Mucosa of gallbladder (tissue), 1 donor: ENCODE measurements at regions not wholly inside any gene's neighbourhood (a gene's known extent, or its start where the extent isn't known, plus 50 kb on each side); places are given as distances from the start of the nearest gene placed in this dataset.
A peak's percentile ranks its signal among the peaks of the same experiment; 100 is the strongest.

ENCODE experiments used
- DNase-seq: peaks from one replicate; pipeline ENCODE4 v3.0.0-alpha.2; 2020; ENCODE audit warnings: low spot score
- donor health status: DM: no; HTN: no; CAD: no.

- no peak for DNase-seq
Observed at GRCh38 chr2:16008856-16009255, 68.5 kb downstream of the MYCN start.

DNA sequence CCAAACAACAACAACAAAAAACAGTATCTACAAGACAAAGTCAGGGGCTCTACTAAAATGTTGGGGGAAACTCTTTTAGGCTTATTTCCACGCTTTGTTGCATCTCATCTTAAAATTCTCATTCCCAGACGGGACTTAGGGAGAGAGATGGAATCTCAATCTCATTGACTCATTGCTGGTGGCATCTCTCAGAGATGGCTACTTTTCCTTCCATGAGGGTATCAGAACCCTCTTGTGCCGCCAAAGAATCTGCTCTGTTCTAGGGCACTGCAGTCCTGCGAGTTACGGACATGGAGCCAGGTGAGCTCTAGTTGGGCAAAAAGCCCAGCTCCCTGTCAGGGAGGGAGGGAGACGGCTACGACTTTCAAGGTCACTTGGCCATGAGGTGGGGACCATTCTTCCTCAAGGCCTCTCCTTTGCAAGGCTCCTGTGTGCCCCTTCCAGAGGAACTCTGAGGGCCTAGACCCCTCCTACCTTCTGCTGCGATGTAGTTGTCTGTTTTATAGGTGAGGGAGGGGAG, 68.0 kb downstream of the MYCN start:
- DNase-seq: no peak

DNA sequence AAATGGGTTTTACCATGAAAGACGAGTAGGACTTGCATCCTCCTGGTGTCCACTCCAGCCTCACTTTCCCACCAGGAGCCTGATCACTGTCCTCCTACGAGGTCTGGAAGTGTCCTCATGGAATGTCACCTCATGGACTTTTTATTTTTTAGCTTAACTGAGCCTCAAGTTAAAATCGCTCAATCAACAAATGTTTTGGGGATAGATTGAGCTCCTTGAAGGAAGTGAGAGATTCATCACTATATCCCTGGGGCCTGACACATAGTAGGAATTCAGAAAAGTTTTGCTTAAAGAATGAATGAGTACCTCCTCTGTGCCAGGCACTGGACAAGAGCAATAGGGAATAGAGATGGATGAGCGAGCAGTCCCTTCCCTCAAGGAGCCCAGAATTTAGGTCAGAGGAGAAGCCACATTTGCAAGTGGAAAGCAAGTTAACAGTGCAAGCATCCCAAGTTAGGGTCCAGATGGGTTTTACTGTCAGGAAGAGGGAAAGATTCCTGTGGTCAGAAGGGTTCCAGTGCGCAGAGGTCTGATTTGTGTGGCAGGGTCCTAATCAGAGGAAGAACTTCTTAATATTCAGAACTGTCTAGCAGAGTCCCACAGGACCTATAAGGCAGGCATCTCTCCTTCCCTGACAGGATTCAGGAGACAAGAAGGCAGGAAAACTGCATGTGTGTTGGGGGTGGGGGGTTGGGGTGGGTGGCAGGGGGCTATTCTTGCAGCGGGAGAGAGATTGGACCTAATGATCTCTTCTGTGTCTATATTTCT, 67.0 kb downstream of the MYCN start:
- no peak for DNase-seq

DNA sequence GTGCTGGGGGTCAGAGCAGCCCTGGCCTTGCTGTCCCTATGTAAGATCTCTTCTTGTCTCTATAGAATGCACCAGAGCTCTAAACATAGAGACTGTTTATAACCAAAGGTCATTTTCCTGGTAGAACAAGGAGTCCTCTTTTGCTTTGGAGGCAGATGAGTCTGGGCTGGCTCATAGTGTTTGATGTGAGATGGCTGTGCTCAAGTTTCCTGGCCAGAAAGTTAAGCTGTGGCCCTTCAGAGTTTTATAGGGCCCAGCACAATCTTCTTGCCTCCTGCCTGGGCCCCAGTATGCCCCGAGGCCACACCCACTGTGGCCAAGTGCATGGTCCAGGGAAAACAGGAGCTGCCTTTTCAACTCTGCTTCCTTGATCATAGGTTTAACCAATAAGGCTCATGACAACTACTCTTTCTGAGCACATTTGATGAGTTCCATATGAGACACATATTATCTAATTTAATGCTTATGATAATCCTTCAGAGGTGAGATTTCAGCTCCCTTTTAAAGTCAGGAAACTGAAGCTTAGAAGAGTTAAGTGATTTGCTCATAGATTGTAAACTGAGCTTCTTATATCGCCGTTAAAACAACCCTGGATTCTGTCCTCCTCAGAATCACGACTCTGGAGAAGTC, 66.3 kb downstream of the MYCN start:
- DNase-seq: no peak

DNA sequence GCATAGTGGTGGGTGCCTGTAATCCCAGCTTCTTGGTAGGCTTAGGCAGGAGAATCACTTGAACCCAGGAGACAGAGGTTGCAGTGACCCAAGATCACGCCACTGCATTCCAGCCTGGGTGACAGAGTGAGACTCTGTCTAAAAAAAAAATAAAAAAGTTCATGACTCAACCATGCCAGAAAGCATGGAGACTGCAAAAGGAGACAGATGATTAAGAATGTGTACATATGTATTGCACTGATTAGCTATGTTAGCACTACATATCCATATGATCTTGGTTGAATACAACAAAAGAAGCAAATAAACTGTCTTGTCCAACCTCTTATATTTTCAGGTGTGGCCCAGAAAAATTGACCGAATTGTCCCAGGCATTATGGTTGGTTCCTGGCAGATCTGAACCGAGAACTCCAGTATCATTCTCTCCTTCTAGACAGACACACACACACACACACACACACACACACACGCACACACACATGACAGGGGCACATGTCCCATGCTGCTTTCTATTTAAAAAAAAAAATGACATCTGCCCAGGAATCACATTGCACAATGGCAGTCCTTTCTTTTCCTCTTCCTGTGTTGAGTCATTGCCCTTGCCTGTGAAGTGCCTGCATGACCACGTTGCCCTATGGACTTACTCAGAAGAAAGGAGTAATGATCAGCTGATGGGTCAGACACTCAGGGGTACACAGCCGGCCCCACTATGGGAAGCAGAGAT, 65.6 kb downstream of the MYCN start:
- peak; percentile 63 for DNase-seq

- DNase-seq: no peak
Observed at GRCh38 chr2:16005389-16005788, 65.0 kb downstream of the MYCN start.

GRCh38 chr2:16003809-16004208, 63.5 kb downstream of the MYCN start:
- DNase-seq: no peak

- DNase-seq: no peak
Observed at GRCh38 chr2:16003152-16003551, 62.8 kb downstream of the MYCN start.

DNA sequence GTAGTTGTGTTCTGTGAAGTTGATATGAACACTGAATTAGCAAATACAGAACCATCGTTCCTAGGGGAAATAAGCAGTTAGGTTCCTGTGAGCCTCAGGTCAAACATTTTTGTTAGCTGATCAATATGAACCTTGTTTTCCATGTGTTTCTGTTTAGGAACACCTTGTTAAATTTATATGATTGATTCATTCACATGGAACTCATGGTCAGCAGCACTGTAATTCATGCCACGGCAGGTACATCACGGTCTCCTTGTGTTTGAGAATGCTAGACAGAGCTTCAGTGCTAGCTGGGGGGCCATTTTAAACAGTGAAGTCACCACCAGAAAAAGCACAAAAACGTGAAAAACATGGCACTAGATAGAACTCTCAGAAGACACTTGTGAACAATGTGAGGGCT, 62.2 kb downstream of the MYCN start:
- no peak for DNase-seq

- no peak for DNase-seq
Observed at GRCh38 chr2:16002144-16002543, 61.8 kb downstream of the MYCN start.

DNA sequence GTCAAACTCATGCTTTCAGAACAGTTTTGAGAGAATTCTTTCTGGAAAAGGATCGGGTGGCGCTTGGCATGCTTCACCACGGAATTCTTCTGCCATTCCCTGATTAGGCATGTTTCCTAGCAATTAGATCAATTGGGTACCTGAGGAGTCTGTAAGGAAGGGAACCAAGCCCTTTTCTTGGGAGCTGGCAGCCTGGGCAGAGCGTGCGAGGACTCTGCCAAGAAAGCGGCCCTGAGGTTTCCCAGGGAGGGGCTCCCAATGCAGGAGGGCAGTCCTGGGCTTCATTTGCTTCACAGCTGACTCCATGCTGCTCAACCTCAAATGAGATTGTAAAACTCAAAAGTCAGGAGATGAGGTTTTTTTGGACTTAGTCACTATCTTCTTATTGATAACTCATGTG, 60.3 kb downstream of the MYCN start:
- no peak for DNase-seq

- DNase-seq: no peak
Observed at GRCh38 chr2:15999596-16000469, 59.5 kb downstream of the MYCN start.

- no peak for DNase-seq
Observed at GRCh38 chr2:15997728-15998280, 57.5 kb downstream of the MYCN start.

DNA sequence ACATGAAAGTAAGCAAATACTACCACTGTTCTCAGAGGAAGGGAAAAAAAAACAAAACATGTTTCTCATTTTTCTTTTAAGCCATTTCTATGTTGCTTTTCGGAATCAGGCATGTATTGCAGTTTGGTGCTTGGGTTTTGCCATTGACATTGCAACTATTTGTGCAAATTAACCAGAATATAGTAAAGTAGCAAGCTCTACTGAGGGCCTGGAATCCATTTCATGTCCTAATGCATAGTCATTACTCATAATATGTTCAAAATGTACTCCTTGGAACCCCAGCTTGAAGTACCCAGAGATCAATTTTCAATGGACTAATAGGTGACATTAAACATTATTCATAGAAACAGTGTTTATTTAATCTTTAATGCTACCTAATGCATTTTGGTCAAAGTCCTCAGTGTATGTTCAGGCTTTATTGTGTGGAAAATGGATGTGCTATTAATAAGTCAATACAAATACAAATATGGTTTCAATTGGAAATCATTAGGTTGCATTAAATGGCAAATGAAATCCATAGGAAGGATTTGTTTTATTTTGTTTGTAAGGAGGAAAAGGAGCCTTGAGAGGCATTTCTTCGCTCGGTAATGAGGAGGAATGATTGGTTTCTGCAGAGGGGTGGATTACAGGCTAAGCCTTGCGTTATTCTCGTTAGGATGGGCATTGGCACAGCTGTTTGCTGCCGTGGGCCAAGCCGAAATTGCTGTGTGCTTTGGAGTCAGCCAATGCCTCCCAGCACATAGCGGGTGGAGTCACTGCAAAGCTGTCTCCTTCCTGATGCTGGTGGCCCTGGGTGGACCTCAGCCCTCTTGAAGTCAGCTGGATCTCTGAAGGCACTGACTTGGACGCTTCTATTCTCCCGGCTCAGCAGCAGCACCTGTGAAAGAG, 56.4 kb downstream of the MYCN start:
- no peak for DNase-seq
